SU-DHL-6 (cell line): ENCODE measurements at regions not wholly inside any gene's neighbourhood (a gene's known extent, or its start where the extent isn't known, plus 50 kb on each side); places are given as distances from the start of the nearest gene placed in this dataset.

Source experiments
- H2AFZ ChIP-seq: fragments of 200-600 bp; sonication (generic); 2 replicates; pipeline ENCODE4 v1.6.1; 2014; ENCODE audit warnings: low read depth, mild to moderate bottlenecking, moderate library complexity, mixed read lengths, antibody characterized with exemption, low read length; ENCODE audit not compliant: severe bottlenecking
- H3F3A ChIP-seq: fragments of 200-600 bp; shearing (Covaris generic); 2 replicates; pipeline ENCODE4 v1.6.0; 2016; ENCODE audit warnings: antibody characterized with exemption, mild to moderate bottlenecking; ENCODE audit not compliant: insufficient read depth
- H3K27ac ChIP-seq: fragments of 200-600 bp; sonication (generic); 2 replicates; pipeline ENCODE4 v1.5.1; 2016; ENCODE audit warnings: low read depth, mild to moderate bottlenecking, low read length, moderate library complexity, mixed read lengths
- H3K27me3 ChIP-seq: fragments of 200-600 bp; sonication (generic), shearing (Covaris generic); 2 replicates; pipeline ENCODE4 v1.6.0; 2014; ENCODE audit warnings: mild to moderate bottlenecking, low read length
- H3K36me3 ChIP-seq: fragments of 200-600 bp; sonication (generic); 2 replicates; pipeline ENCODE4 v1.6.1; 2014; ENCODE audit warnings: mild to moderate bottlenecking, low read length, mixed read lengths
- H3K4me2 ChIP-seq: fragments of 300-600, 200-600 bp; shearing (Covaris generic), sonication (generic); 2 replicates; pipeline ENCODE4 v1.6.0; 2014; ENCODE audit warnings: low read length, low read depth, mild to moderate bottlenecking; ENCODE audit not compliant: poor library complexity, severe bottlenecking
- H3K4me3 ChIP-seq: fragments of 200-600 bp; sonication (generic); 2 replicates; pipeline ENCODE4 v1.5.1; 2014; ENCODE audit warnings: antibody characterized with exemption, low read length, mild to moderate bottlenecking, mixed read lengths; ENCODE audit not compliant: insufficient read depth, poor library complexity, severe bottlenecking
- H3K79me2 ChIP-seq: fragments of 200-600 bp; sonication (generic); 2 replicates; pipeline ENCODE4 v1.6.1; 2014; ENCODE audit warnings: mild to moderate bottlenecking, low read length, moderate library complexity; ENCODE audit not compliant: insufficient read depth
- H3K9ac ChIP-seq: fragments of 200-600 bp; sonication (generic); 2 replicates; pipeline ENCODE4 v1.7.0; 2014; ENCODE audit warnings: mild to moderate bottlenecking, low read length
- H3K9me2 ChIP-seq: fragments of 200-600 bp; sonication (generic); replicated peaks from 2 replicates; pipeline ENCODE4 v1.6.1; 2014; ENCODE audit warnings: low read length; ENCODE audit not compliant: insufficient read depth
- H3K9me3 ChIP-seq: fragments of 200-600 bp; sonication (generic); 2 replicates; pipeline ENCODE4 v1.6.1; 2014; ENCODE audit warnings: low read length, mixed read lengths; ENCODE audit not compliant: insufficient read depth
- H4K20me1 ChIP-seq: fragments of 200-600 bp; sonication (generic); 2 replicates; pipeline ENCODE4 v1.6.1; 2014; ENCODE audit warnings: low read depth, mild to moderate bottlenecking, antibody characterized with exemption, low read length, moderate library complexity, mixed read lengths
- EZH2phosphoT487 ChIP-seq: fragments of 200-600 bp; sonication (generic), shearing (Covaris generic); conservative IDR thresholded peaks from 2 replicates; pipeline ENCODE4 v1.6.1; 2018; ENCODE audit warnings: mild to moderate bottlenecking, antibody characterized with exemption, low read length, moderate library complexity, mixed read lengths
- TF ChIP-seq, protein P1 (sequence below): fragments of 200-600 bp; sonication (generic); IDR thresholded peaks from one replicate; pipeline ENCODE4 v1.5.1; 2017; ENCODE audit warnings: antibody characterized with exemption, mild to moderate bottlenecking, low read length, moderate library complexity; ENCODE audit not compliant: insufficient read depth, poor library complexity, severe bottlenecking

DNA sequence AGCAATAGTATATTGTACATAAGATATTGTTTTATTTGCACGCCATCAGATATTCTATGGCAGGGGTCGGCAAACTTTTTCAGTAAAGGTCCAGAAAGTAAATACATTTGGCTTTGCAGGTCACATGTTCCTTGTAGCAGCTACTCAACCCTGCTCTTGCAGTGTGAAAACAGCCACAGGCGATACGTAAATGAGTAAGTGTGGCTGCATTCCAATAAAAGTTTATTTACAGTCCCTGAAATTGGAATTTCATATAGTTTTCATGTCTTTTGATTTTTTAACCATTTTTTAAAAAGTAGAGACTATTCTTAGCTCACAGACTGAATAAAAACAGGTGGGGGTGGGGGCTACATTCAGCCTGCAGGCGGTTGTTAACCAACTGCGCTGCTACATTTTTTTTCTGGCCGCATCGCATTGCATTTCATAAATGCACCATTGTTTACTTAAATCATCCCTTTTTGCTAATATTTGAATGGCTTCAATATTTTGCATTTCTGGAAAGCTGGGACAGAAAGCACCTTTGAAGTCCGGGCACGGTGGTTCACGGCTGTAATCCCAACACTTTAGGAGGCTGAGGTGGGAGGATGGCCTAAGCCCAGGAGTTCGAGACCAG, 50.5 kb upstream of the HAPSTR1 start:
- Histone ChIP-seq H3K9ac (no peak overlapping the region), H3K4me3 (no peak overlapping the region), H3K27ac (no peak overlapping the region), H2AFZ (no peak overlapping the region), H3K9me2 (no peaks in the 10 kb centered on the region), H3K9me3 (no peaks in the 10 kb centered on the region), H3F3A (no peaks in the 10 kb centered on the region), H3K4me2 (no peak overlapping the region), H3K79me2 (no peaks in the 10 kb centered on the region), H3K36me3 (no peaks in the 10 kb centered on the region), H4K20me1 (no peaks in the 10 kb centered on the region), H3K27me3 (no peaks in the 10 kb centered on the region)
- TF ChIP-seq EZH2phosphoT487, result no peak
- TF ChIP-seq, protein P1, sequence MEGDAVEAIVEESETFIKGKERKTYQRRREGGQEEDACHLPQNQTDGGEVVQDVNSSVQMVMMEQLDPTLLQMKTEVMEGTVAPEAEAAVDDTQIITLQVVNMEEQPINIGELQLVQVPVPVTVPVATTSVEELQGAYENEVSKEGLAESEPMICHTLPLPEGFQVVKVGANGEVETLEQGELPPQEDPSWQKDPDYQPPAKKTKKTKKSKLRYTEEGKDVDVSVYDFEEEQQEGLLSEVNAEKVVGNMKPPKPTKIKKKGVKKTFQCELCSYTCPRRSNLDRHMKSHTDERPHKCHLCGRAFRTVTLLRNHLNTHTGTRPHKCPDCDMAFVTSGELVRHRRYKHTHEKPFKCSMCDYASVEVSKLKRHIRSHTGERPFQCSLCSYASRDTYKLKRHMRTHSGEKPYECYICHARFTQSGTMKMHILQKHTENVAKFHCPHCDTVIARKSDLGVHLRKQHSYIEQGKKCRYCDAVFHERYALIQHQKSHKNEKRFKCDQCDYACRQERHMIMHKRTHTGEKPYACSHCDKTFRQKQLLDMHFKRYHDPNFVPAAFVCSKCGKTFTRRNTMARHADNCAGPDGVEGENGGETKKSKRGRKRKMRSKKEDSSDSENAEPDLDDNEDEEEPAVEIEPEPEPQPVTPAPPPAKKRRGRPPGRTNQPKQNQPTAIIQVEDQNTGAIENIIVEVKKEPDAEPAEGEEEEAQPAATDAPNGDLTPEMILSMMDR, result no peak
